Panc1 (cell line): ENCODE measurements at regions not wholly inside any gene's neighbourhood (a gene's known extent, or its start where the extent isn't known, plus 50 kb on each side); places are given as distances from the start of the nearest gene placed in this dataset.

Source experiments
- ATAC-seq: fragments of 200-7000 bp; cut with Tn5 transposase; 2 replicates; pipeline ENCODE4 v1.9.1; 2020; ENCODE audit warnings: mild to moderate bottlenecking, moderate library complexity
- BruUV-seq: library from RNA; stranded (reverse); fragments of 400-500 nt; replicated peaks from 2 replicates; lab custom pipeline; 2021; lab: Mats Ljungman, UMichigan
- CTCF ChIA-PET: fragments of 300-600 bp; sonication (Branson Sonifier 250); formaldehyde crosslinking; loops from one replicate; lab custom pipeline; 2022; ENCODE audit warnings: antibody characterized with exemption; lab: Charles Lee
- POLR2A ChIA-PET: fragments of 300-600 bp; sonication (Branson Sonifier 250); formaldehyde crosslinking; loops from one replicate; lab custom pipeline; 2022; ENCODE audit warnings: antibody characterized with exemption; lab: Charles Lee
- DNase-seq: peaks from one replicate; pipeline ENCODE4 v3.0.0-alpha.2; 2010; ENCODE audit warnings: low read depth, low spot score
- H3K27ac ChIP-seq: 2 replicates; pipeline ENCODE4 v1.5.1; 2011; ENCODE audit warnings: mild to moderate bottlenecking, low read length, inconsistent platforms
- H3K27me3 ChIP-seq: fragments of 200-500 bp; sonication (Bioruptor generic); 2 replicates; pipeline ENCODE4 v1.6.0; 2014; ENCODE audit warnings: low read length, inconsistent platforms; ENCODE audit not compliant: control insufficient read depth, insufficient read depth
- H3K36me3 ChIP-seq: fragments of 200-500 bp; sonication (Bioruptor generic); 2 replicates; pipeline ENCODE4 v1.5.1; 2014; ENCODE audit warnings: inconsistent platforms, mild to moderate bottlenecking, low read length, moderate library complexity; ENCODE audit not compliant: control insufficient read depth, insufficient read depth
- H3K4me1 ChIP-seq: 2 replicates; pipeline ENCODE4 v1.5.1; 2011; ENCODE audit warnings: inconsistent platforms, mild to moderate bottlenecking, low read length, moderate library complexity; ENCODE audit not compliant: control insufficient read depth, insufficient read depth
- H3K4me3 ChIP-seq, 2 experiments: 2 replicates each; pipeline ENCODE4 v1.5.1; 2011 to 2012; ENCODE audit warnings: low read depth in 2 of 2, low read length in 2 of 2, mild to moderate bottlenecking in 2 of 2, inconsistent platforms in 1 of 2, moderate library complexity in 1 of 2
- H3K9me3 ChIP-seq: fragments of 200-500 bp; sonication (Bioruptor generic); 2 replicates; pipeline ENCODE4 v1.5.1; 2014; ENCODE audit warnings: low read depth, mild to moderate bottlenecking, inconsistent platforms, low read length, moderate library complexity; ENCODE audit not compliant: control insufficient read depth, insufficient read depth
- POLR2AphosphoS5 ChIP-seq: IDR thresholded peaks from 2 replicates; pipeline ENCODE4 v1.6.1; 2012; ENCODE audit warnings: mild to moderate bottlenecking, low read depth, low read length, moderate library complexity
- SIN3A ChIP-seq: IDR thresholded peaks from 2 replicates; pipeline ENCODE4 v1.6.1; 2012; ENCODE audit warnings: low read depth, mild to moderate bottlenecking, low read length, moderate library complexity, borderline replicate concordance; ENCODE audit not compliant: insufficient read depth
- TCF7L2 ChIP-seq: IDR thresholded peaks from 2 replicates; pipeline ENCODE4 v1.6.1; 2011; ENCODE audit warnings: mild to moderate bottlenecking, low read depth, low read length, inconsistent platforms
- in situ Hi-C: cut with HindIII; loops from 2 replicates; pipeline ENCODE4 v1.10.0; 2016; ENCODE audit warnings: low sequenced_read_pairs, low pct_unique_long_range_greater_than_20kb
- intact Hi-C: fragments of 100-400 bp; cut with micrococcal nuclease; formaldehyde crosslinking; loops from one replicate; pipeline ENCODE4 v1.10.0; 2022; ENCODE audit not compliant: unreplicated experiment
- TF ChIP-seq, protein P1 (sequence below): fragments of 450-650 bp; IDR thresholded peaks from 2 replicates; pipeline ENCODE4 v1.5.1; 2017; ENCODE audit warnings: mild to moderate bottlenecking
- TF ChIP-seq, protein P2 (sequence below), 2 experiments: IDR thresholded peaks; 2 replicates each; pipeline ENCODE4 v1.6.1; 2011 to 2012; ENCODE audit warnings: low read depth in 2 of 2, control low read depth in 1 of 2, low read length in 1 of 2, mild to moderate bottlenecking in 1 of 2, moderate library complexity in 1 of 2; ENCODE audit not compliant: insufficient read depth in 1 of 2

DNA sequence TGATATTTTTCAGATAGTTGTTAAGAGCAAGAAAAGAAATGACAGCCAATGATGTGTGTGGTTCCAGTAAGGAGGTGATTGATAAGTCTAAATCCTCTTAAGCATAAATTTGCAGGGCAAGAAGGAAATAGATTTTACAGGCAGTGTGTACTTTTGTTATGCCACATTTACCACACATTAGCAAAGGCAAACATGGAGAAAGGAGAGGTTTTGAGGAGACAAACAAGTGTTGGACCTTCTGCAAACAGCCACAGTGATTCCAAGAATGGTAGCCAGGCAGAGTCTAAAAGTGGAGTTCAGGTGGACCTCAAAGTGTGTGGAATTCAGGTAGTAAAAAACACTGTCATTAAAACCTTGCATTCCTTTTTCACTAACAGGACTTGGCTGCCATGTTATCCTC, 295.9 kb upstream of the ITGA1 start:
- no peak overlapping the region for H3K4me3 ChIP-seq
- intact Hi-C loops (no loop called here), in situ Hi-C loops (no loop called here)
- ATAC-seq (no peak), DNase-seq (no peak)
- no peaks in the 10 kb centered on the region for H3K4me1 ChIP-seq
- no peaks in the 10 kb centered on the region for H3K27me3 ChIP-seq
- TF ChIP-seq SIN3A (no peak), TCF7L2 (no peak), POLR2AphosphoS5 (no peak)
- TF ChIP-seq, protein P1, sequence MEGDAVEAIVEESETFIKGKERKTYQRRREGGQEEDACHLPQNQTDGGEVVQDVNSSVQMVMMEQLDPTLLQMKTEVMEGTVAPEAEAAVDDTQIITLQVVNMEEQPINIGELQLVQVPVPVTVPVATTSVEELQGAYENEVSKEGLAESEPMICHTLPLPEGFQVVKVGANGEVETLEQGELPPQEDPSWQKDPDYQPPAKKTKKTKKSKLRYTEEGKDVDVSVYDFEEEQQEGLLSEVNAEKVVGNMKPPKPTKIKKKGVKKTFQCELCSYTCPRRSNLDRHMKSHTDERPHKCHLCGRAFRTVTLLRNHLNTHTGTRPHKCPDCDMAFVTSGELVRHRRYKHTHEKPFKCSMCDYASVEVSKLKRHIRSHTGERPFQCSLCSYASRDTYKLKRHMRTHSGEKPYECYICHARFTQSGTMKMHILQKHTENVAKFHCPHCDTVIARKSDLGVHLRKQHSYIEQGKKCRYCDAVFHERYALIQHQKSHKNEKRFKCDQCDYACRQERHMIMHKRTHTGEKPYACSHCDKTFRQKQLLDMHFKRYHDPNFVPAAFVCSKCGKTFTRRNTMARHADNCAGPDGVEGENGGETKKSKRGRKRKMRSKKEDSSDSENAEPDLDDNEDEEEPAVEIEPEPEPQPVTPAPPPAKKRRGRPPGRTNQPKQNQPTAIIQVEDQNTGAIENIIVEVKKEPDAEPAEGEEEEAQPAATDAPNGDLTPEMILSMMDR: no peak
- TF ChIP-seq, protein P2, sequence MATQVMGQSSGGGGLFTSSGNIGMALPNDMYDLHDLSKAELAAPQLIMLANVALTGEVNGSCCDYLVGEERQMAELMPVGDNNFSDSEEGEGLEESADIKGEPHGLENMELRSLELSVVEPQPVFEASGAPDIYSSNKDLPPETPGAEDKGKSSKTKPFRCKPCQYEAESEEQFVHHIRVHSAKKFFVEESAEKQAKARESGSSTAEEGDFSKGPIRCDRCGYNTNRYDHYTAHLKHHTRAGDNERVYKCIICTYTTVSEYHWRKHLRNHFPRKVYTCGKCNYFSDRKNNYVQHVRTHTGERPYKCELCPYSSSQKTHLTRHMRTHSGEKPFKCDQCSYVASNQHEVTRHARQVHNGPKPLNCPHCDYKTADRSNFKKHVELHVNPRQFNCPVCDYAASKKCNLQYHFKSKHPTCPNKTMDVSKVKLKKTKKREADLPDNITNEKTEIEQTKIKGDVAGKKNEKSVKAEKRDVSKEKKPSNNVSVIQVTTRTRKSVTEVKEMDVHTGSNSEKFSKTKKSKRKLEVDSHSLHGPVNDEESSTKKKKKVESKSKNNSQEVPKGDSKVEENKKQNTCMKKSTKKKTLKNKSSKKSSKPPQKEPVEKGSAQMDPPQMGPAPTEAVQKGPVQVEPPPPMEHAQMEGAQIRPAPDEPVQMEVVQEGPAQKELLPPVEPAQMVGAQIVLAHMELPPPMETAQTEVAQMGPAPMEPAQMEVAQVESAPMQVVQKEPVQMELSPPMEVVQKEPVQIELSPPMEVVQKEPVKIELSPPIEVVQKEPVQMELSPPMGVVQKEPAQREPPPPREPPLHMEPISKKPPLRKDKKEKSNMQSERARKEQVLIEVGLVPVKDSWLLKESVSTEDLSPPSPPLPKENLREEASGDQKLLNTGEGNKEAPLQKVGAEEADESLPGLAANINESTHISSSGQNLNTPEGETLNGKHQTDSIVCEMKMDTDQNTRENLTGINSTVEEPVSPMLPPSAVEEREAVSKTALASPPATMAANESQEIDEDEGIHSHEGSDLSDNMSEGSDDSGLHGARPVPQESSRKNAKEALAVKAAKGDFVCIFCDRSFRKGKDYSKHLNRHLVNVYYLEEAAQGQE (IDR thresholded peaks at IDR 0.05; ENCODE audit: insufficient read depth in 1 of 2, low read depth in 2 of 2, low read length in 1 of 2): no peak
- no peaks in the 10 kb centered on the region for H3K36me3 ChIP-seq
- BruUV-seq: no TSS peak
- no peaks in the 10 kb centered on the region for H3K9me3 ChIP-seq
- H3K27ac ChIP-seq: no peak overlapping the region
- ChIA-PET POLR2A (no interaction called here), CTCF (no interaction called here)

DNA sequence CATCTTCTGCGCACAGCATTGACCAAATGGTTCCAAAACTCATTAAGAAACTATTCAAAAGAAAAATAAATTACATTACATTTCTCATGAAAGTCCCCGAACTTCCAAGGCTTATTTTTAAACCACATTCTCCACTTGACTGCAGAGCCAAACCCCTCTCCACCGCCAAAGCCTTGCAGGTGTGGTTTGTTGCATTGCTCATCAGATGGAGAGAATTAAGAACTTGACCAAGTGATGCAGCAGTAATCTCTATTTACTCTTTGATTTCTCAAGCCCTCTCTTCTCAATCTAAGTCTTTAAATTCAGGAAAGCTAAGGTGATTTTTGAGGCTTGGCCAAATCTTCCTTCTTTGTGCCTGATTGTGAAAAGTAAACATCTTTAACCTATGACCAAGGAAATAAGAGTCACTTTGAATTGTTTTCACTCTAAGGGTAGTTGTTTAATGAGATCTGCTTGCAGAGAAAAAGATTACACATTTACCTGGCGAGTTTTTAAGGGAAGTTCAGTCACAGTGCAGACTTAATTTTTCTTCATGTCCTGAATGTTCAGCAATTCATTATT, 290.5 kb upstream of the ITGA1 start:
- Histone ChIP-seq H3K27ac (no peak overlapping the region), H3K4me3 (no peak overlapping the region), H3K36me3 (no peaks in the 10 kb centered on the region), H3K27me3 (no peaks in the 10 kb centered on the region), H3K9me3 (no peaks in the 10 kb centered on the region), H3K4me1 (no peaks in the 10 kb centered on the region)
- DNase-seq (no peak), ATAC-seq (no peak)
- intact Hi-C loops: no loop called here
- ChIA-PET POLR2A (no interaction called here), CTCF (no interaction called here)
- in situ Hi-C loops: no loop called here
- no TSS peak for BruUV-seq
- TF ChIP-seq, protein P2 (IDR thresholded peaks at IDR 0.05; ENCODE audit: insufficient read depth in 1 of 2, low read depth in 2 of 2, low read length in 1 of 2): no peak
- TF ChIP-seq, protein P1: no peak
- TF ChIP-seq SIN3A: no peak
- no peak for TF ChIP-seq TCF7L2
